Type B pancreatic cell (in vitro differentiated cells): ENCODE measurements at regions not wholly inside any gene's neighbourhood (a gene's known extent, or its start where the extent isn't known, plus 50 kb on each side); places are given as distances from the start of the nearest gene placed in this dataset.

Experiments
- DNase-seq: peaks from one replicate; pipeline ENCODE4 v3.0.0; 2021; ENCODE audit warnings: mixed read lengths; ENCODE audit not compliant: unreplicated experiment; ENCODE audit errors: extremely low spot score
- H3K27ac Mint-ChIP-seq: 2 replicates; pipeline ENCODE4 v1.8.0; 2021; ENCODE audit warnings: mild to moderate bottlenecking, mixed read lengths
- H3K27me3 Mint-ChIP-seq: 2 replicates; pipeline ENCODE4 v1.8.0; 2021; ENCODE audit warnings: mixed read lengths
- H3K36me3 Mint-ChIP-seq: 2 replicates; pipeline ENCODE4 v1.8.0; 2021; ENCODE audit warnings: mixed read lengths
- H3K4me1 Mint-ChIP-seq: one replicate; pipeline ENCODE4 v1.8.0; 2021; ENCODE audit warnings: mixed read lengths; ENCODE audit not compliant: unreplicated experiment
- H3K4me3 Mint-ChIP-seq: 2 replicates; pipeline ENCODE4 v1.8.0; 2021; ENCODE audit warnings: mild to moderate bottlenecking, mixed read lengths
- H3K9me3 Mint-ChIP-seq: 2 replicates; pipeline ENCODE4 v1.8.0; 2021; ENCODE audit warnings: mixed read lengths
- CTCF ChIP-seq: fragments of 200-600 bp; sonication (generic); conservative IDR thresholded peaks from 2 replicates; pipeline ENCODE4 v1.5.0; 2021; ENCODE audit warnings: antibody characterized with exemption, mild to moderate bottlenecking

- Mint-ChIP-seq H3K4me1 (peaks cover 5% of the 10 kb centered on the region), H3K9me3 (no peaks in the 10 kb centered on the region), H3K4me3 (peak overlapping the region; percentile 2), H3K27me3 (no peaks in the 10 kb centered on the region), H3K36me3 (no peaks in the 10 kb centered on the region), H3K27ac (no peak overlapping the region)
- TF ChIP-seq CTCF = no peak
- no peak for DNase-seq
Measured at GRCh38 chr2:160859096-160859495, 301.1 kb upstream of the TANK start.

- no peaks in the 10 kb centered on the region for H3K36me3 Mint-ChIP-seq
- no peak for TF ChIP-seq CTCF
- no peak overlapping the region for H3K4me3 Mint-ChIP-seq
- H3K27ac Mint-ChIP-seq = no peak overlapping the region
- no peaks in the 10 kb centered on the region for H3K9me3 Mint-ChIP-seq
- no peaks in the 10 kb centered on the region for H3K27me3 Mint-ChIP-seq
- peaks cover 5% of the 10 kb centered on the region for H3K4me1 Mint-ChIP-seq
- no peak for DNase-seq
Measured at GRCh38 chr2:160862226-160862625, 298.0 kb upstream of the TANK start.

- Mint-ChIP-seq H3K27ac (no peak overlapping the region), H3K36me3 (no peaks in the 10 kb centered on the region), H3K4me1 (peaks cover 16% of the 10 kb centered on the region), H3K4me3 (no peak overlapping the region), H3K27me3 (peaks cover 6% of the 10 kb centered on the region), H3K9me3 (peaks cover 10% of the 10 kb centered on the region)
- TF ChIP-seq CTCF = no peak
- DNase-seq = no peak
Measured at GRCh38 chr2:160868891-160869290, 291.3 kb upstream of the TANK start.

GRCh38 chr2:160869411-160869810 lies 290.8 kb upstream of the TANK start:
- TF ChIP-seq CTCF = no peak
- Mint-ChIP-seq H3K9me3 (peaks cover 10% of the 10 kb centered on the region), H3K27ac (no peak overlapping the region), H3K27me3 (peaks cover 6% of the 10 kb centered on the region), H3K4me3 (no peak overlapping the region), H3K36me3 (no peaks in the 10 kb centered on the region), H3K4me1 (peaks cover 16% of the 10 kb centered on the region)
- DNase-seq = no peak

GRCh38 chr2:160870729-160871465 lies 289.3 kb upstream of the TANK start:
- peaks cover 16% of the 10 kb centered on the region for H3K4me1 Mint-ChIP-seq
- no peaks in the 10 kb centered on the region for H3K36me3 Mint-ChIP-seq
- H3K27ac Mint-ChIP-seq = no peak overlapping the region
- peaks cover 6% of the 10 kb centered on the region for H3K27me3 Mint-ChIP-seq
- DNase-seq = no peak
- no peak overlapping the region for H3K4me3 Mint-ChIP-seq
- no peak for TF ChIP-seq CTCF
- H3K9me3 Mint-ChIP-seq = peaks cover 10% of the 10 kb centered on the region
